ENCODE measurements at regions not wholly inside any gene's neighbourhood (a gene's known extent, or its start where the extent isn't known, plus 50 kb on each side); places are given as distances from the start of the nearest gene placed in this dataset.

GRCh38 chr17:71764505-71764904 is 356.3 kb upstream of the SOX9 start:
- no peak overlapping the region for H3K4me2 ChIP-seq
- no peaks in the 10 kb centered on the region for H3K27me3 ChIP-seq (ENCODE audit: insufficient read depth, low read depth)
- H3F3A ChIP-seq (ENCODE audit: insufficient read depth, low read depth), result 0 out of 2 replicates have a peak, but pooled peaks cover 6% of the 10 kb centered on the region
- no peaks in the 10 kb centered on the region for H3K79me2 ChIP-seq (ENCODE audit: low read depth)
- POLR2A ChIA-PET (ENCODE audit: unreplicated experiment), result no interaction called here
- no peak overlapping the region for H2AFZ ChIP-seq
- no TSS peak for BruUV-seq (replicated peaks)
- no peaks in the 10 kb centered on the region; the same call in 1 of the 2 replicates for H3K4me1 ChIP-seq (replicated peaks; ENCODE audit: insufficient read depth)
- H3K27ac ChIP-seq, result no peak overlapping the region
- H3K9me2 ChIP-seq (ENCODE audit: insufficient read depth), result no peaks in the 10 kb centered on the region
- no peak for DNase-seq
- H4K20me1 ChIP-seq (ENCODE audit: insufficient read depth), result no peaks in the 10 kb centered on the region
- H3K9me3 ChIP-seq (ENCODE audit: insufficient read depth, low read depth), result peaks cover 8% of the 10 kb centered on the region
- intact Hi-C loops (cut with micrococcal nuclease; ENCODE audit: unreplicated experiment), result loop anchor here (5.0 kb wide), 1 partner anchor 353 kb away; no protein-coding TSS in a partner anchor
- H3K36me3 ChIP-seq (ENCODE audit: low read depth), result no peaks in the 10 kb centered on the region
- no peak overlapping the region for H3K4me3 ChIP-seq
- TF ChIP-seq CTCF (conservative IDR thresholded peaks at IDR 0.05) (peak; percentile 48; the same call in 1 of the 2 replicates), EZH2 (IDR thresholded peaks at IDR 0.05; ENCODE audit: low read depth) (no peak)
- CTCF ChIA-PET, result no interaction called here

GRCh38 chr17:71765437-71765836 is 355.4 kb upstream of the SOX9 start:
- no peaks in the 10 kb centered on the region; the same call in 1 of the 2 replicates for H3K9me3 ChIP-seq (ENCODE audit: insufficient read depth, low read depth)
- no peaks in the 10 kb centered on the region for H3K27me3 ChIP-seq (ENCODE audit: insufficient read depth, low read depth)
- H4K20me1 ChIP-seq (ENCODE audit: insufficient read depth), result no peaks in the 10 kb centered on the region
- ChIA-PET POLR2A (ENCODE audit: unreplicated experiment) (no interaction called here), CTCF (no interaction called here)
- no peak overlapping the region for H3K27ac ChIP-seq
- H3K9me2 ChIP-seq (ENCODE audit: insufficient read depth), result no peaks in the 10 kb centered on the region
- H3F3A ChIP-seq (ENCODE audit: insufficient read depth, low read depth), result no peaks in the 10 kb centered on the region
- H3K4me1 ChIP-seq (replicated peaks; ENCODE audit: insufficient read depth), result no peaks in the 10 kb centered on the region
- H3K4me3 ChIP-seq, result no peak overlapping the region
- H3K4me2 ChIP-seq, result no peak overlapping the region
- DNase-seq, result no peak
- TF ChIP-seq EZH2 (IDR thresholded peaks at IDR 0.05; ENCODE audit: low read depth) (no peak), CTCF (conservative IDR thresholded peaks at IDR 0.05) (no peak)
- no peak overlapping the region for H2AFZ ChIP-seq
- no peaks in the 10 kb centered on the region for H3K79me2 ChIP-seq (ENCODE audit: low read depth)
- no peaks in the 10 kb centered on the region for H3K36me3 ChIP-seq (ENCODE audit: low read depth)
- no TSS peak for BruUV-seq (replicated peaks)
- intact Hi-C loops (cut with micrococcal nuclease; ENCODE audit: unreplicated experiment), result no loop called here

GRCh38 chr17:71769850-71770249 is 351.0 kb upstream of the SOX9 start:
- Histone ChIP-seq H3K36me3 (ENCODE audit: low read depth) (no peaks in the 10 kb centered on the region), H3F3A (ENCODE audit: insufficient read depth, low read depth) (no peaks in the 10 kb centered on the region), H4K20me1 (ENCODE audit: insufficient read depth) (no peaks in the 10 kb centered on the region), H3K4me2 (no peak overlapping the region), H3K27me3 (ENCODE audit: insufficient read depth, low read depth) (no peaks in the 10 kb centered on the region), H3K9me3 (ENCODE audit: insufficient read depth, low read depth) (no peaks in the 10 kb centered on the region; the same call in 1 of the 2 replicates), H3K4me1 (replicated peaks; ENCODE audit: insufficient read depth) (no peaks in the 10 kb centered on the region), H2AFZ (no peak overlapping the region; the same call in 1 of the 2 replicates), H3K27ac (no peak overlapping the region), H3K4me3 (no peak overlapping the region), H3K79me2 (ENCODE audit: low read depth) (no peaks in the 10 kb centered on the region), H3K9me2 (ENCODE audit: insufficient read depth) (no peaks in the 10 kb centered on the region)
- TF ChIP-seq EZH2 (IDR thresholded peaks at IDR 0.05; ENCODE audit: low read depth) (no peak), CTCF (conservative IDR thresholded peaks at IDR 0.05) (no peak)
- BruUV-seq (replicated peaks), result no TSS peak
- DNase-seq, result no peak
- POLR2A ChIA-PET (ENCODE audit: unreplicated experiment), result no interaction called here
- CTCF ChIA-PET, result interaction anchor here (0.6 kb wide), 1 partner anchor 291 kb away, joined by 3 read pairs; no protein-coding TSS in a partner anchor
- intact Hi-C loops (cut with micrococcal nuclease; ENCODE audit: unreplicated experiment), result no loop called here

Data from PC-9 (cell line).